22Rv1 (cell line): ENCODE measurements at regions not wholly inside any gene's neighbourhood (a gene's known extent, or its start where the extent isn't known, plus 50 kb on each side); places are given as distances from the start of the nearest gene placed in this dataset.

Experiments used
- ZFX ChIP-seq: fragments of 450-650 bp; IDR thresholded peaks from 2 replicates; pipeline ENCODE4 v1.6.1; 2017; ENCODE audit warnings: antibody characterized with exemption, borderline replicate concordance
- TF ChIP-seq, protein P1 (sequence below): fragments of 450-650 bp; IDR thresholded peaks from 2 replicates; pipeline ENCODE4 v1.5.1; 2017; ENCODE audit warnings: mild to moderate bottlenecking

DNA sequence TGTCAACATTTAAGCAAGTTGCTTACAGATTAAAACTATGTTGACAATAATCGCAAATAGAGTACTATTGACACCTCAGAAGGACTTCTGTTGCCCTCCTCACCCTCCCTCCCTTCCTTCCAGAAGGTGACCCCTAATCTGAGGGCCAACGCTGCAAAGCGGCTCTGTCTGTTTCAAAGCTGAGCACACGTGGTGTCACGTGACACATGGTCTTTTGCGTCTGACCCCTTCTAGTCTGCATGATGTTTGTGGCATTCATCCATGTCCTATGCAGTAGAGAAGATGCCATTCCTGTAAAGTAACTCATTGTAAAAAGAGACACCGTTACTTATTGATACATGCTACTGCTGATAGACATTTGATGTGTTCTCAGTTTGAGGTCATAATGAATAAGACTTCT lies 182.3 kb downstream of the THBS2 start:
- TF ChIP-seq, protein P1, sequence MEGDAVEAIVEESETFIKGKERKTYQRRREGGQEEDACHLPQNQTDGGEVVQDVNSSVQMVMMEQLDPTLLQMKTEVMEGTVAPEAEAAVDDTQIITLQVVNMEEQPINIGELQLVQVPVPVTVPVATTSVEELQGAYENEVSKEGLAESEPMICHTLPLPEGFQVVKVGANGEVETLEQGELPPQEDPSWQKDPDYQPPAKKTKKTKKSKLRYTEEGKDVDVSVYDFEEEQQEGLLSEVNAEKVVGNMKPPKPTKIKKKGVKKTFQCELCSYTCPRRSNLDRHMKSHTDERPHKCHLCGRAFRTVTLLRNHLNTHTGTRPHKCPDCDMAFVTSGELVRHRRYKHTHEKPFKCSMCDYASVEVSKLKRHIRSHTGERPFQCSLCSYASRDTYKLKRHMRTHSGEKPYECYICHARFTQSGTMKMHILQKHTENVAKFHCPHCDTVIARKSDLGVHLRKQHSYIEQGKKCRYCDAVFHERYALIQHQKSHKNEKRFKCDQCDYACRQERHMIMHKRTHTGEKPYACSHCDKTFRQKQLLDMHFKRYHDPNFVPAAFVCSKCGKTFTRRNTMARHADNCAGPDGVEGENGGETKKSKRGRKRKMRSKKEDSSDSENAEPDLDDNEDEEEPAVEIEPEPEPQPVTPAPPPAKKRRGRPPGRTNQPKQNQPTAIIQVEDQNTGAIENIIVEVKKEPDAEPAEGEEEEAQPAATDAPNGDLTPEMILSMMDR = no peak
- no peak for TF ChIP-seq ZFX
